NCI-H1092 treated with DMSO at 0.1 percent for 48 hours (cell line): ENCODE measurements at regions not wholly inside any gene's neighbourhood (a gene's known extent, or its start where the extent isn't known, plus 50 kb on each side); places are given as distances from the start of the nearest gene placed in this dataset.

Experiments
- DNase-seq: peaks from one replicate; lab custom pipeline; 2025; lab: John Stamatoyannopoulos, UW

GRCh38 chr22:27292542-27293299 is 508.8 kb downstream of the MN1 start:
- DNase-seq, result no peak

- no peak for DNase-seq
Measured at GRCh38 chr22:27293721-27294445, 507.7 kb downstream of the MN1 start.

- no peak for DNase-seq
Measured at GRCh38 chr22:27295040-27295439, 506.5 kb downstream of the MN1 start.

GRCh38 chr22:27295605-27296004 is 506.0 kb downstream of the MN1 start:
- no peak for DNase-seq

- no peak for DNase-seq
Measured at GRCh38 chr22:27296091-27296675, 505.4 kb downstream of the MN1 start.

GRCh38 chr22:27297125-27297524 is 504.4 kb downstream of the MN1 start:
- no peak for DNase-seq

GRCh38 chr22:27298332-27298731 is 503.2 kb downstream of the MN1 start:
- no peak for DNase-seq

- DNase-seq, result no peak
Measured at GRCh38 chr22:27298742-27299141, 502.8 kb downstream of the MN1 start.

GRCh38 chr22:27299181-27300085 is 502.1 kb downstream of the MN1 start:
- DNase-seq, result no peak

GRCh38 chr22:27300536-27301285 is 500.8 kb downstream of the MN1 start:
- no peak for DNase-seq

GRCh38 chr22:27302501-27302900 is 499.1 kb downstream of the MN1 start:
- DNase-seq, result no peak

- DNase-seq, result no peak
Measured at GRCh38 chr22:27303718-27304117, 497.8 kb downstream of the MN1 start.

- DNase-seq, result no peak
Measured at GRCh38 chr22:27306771-27307170, 494.8 kb downstream of the MN1 start.

- no peak for DNase-seq
Measured at GRCh38 chr22:27307545-27308247, 493.9 kb downstream of the MN1 start.

- no peak for DNase-seq
Measured at GRCh38 chr22:27308513-27308912, 493.0 kb downstream of the MN1 start.

- no peak for DNase-seq
Measured at GRCh38 chr22:27309697-27310096, 491.9 kb downstream of the MN1 start.

- DNase-seq, result no peak
Measured at GRCh38 chr22:27310966-27311697, 490.4 kb downstream of the MN1 start.

GRCh38 chr22:27311698-27312550 is 489.6 kb downstream of the MN1 start:
- no peak for DNase-seq

- no peak for DNase-seq
Measured at GRCh38 chr22:27312565-27312964, 489.0 kb downstream of the MN1 start.
